ENCODE measurements at regions not wholly inside any gene's neighbourhood (a gene's known extent, or its start where the extent isn't known, plus 50 kb on each side); places are given as distances from the start of the nearest gene placed in this dataset.

DNA sequence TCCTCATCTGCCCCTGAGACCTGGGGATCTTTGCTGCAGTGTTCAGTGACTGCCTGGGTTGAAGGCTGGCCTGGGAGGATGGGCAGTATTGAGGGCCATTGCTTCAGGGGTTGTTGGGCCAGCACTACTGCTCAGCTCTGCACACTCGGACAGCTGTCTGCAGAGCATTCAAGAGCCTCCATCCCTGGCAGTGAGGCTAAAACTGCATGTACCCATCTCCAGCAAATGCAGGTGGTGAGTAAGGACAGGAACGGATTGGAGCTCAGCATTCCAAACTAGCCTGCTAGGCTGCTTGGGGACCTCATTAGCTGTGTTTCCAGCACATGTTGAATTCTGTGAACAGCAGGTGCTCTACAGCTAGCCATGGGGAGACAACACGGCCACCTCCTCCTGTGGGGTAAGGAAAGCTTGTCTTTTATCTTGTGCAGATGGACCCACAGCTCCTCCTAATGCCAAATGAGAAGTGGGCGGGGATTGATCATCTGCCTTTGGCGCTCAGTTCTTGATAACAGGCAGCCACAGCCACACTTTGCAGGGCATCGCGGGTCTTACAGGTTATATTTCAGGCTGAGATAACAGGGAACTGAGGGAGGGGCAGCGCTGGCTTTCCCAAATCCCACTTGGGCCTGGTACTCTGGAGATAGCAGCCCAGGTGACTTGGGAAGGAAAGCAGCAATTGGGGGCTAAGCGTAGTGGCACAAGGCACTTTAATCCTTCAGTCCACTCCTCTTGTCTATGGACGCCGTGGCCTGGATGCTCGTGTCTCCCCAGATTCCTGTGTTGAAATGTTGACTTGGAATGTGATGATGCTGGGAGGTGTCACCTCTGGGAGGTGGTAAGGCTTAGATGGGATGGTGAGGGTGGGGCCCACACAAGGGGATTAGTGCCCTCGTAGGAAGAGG lies 254.5 kb upstream of the B3GAT1 start:
- Histone ChIP-seq H3K36me3 (ENCODE audit: control insufficient read depth, insufficient read depth, low read length) (no peaks in the 10 kb centered on the region), H3K9ac (no peak overlapping the region), H3K27ac (no peak overlapping the region), H3K27me3 (ENCODE audit: control insufficient read depth, insufficient read depth, low read length) (no peaks in the 10 kb centered on the region), H3K4me2 (ENCODE audit: low read length) (no peak overlapping the region), H3K9me3 (ENCODE audit: control insufficient read depth, low read length) (no peaks in the 10 kb centered on the region), H2AFZ (no peak overlapping the region), H3K4me1 (no peaks in the 10 kb centered on the region), H3K79me2 (no peaks in the 10 kb centered on the region), H3K4me3 (ENCODE audit: low read depth, low read length) (no peak overlapping the region)
- TF ChIP-seq CTCF (IDR thresholded peaks at IDR 0.05): no peak

DNA sequence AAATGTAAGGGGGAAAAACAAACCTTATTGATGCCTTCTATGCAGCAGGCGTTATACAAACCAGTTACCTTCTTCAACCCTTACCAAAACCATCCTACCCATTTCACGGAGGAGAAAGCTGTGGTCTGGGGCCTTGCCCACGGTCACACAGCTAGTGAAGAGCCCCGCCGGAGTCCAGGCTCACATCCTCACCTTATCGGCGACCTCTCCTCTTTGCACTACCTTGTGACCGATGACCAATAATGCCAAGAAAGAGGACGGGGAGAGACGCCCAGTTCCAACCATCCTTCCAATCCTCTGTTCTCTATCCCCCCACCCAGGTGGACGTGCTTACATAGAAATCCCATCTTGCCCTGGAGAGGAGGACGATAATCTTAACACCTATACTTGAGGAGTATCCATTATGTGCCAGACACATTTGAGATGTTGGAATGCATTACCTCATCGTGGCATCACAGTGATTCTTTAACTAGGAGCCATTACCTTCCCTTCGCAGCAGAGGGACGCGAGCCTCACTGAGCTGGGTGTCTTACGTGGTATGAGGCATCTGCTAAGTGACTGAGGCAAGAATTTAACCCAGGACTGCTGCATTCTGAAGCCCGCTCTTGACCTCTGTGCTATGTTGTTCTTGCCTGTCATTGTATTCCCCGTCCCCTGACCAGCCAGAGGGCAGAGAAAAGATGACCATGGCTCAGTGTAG lies 253.7 kb upstream of the B3GAT1 start:
- Histone ChIP-seq H3K79me2 (no peaks in the 10 kb centered on the region), H3K4me3 (ENCODE audit: low read depth, low read length) (no peak overlapping the region), H3K27ac (no peak overlapping the region), H3K27me3 (ENCODE audit: control insufficient read depth, insufficient read depth, low read length) (no peaks in the 10 kb centered on the region), H3K9me3 (ENCODE audit: control insufficient read depth, low read length) (no peaks in the 10 kb centered on the region), H3K9ac (no peak overlapping the region), H3K4me2 (ENCODE audit: low read length) (no peak overlapping the region), H2AFZ (no peak overlapping the region), H3K36me3 (ENCODE audit: control insufficient read depth, insufficient read depth, low read length) (no peaks in the 10 kb centered on the region), H3K4me1 (no peaks in the 10 kb centered on the region)
- no peak for TF ChIP-seq CTCF (IDR thresholded peaks at IDR 0.05)

GRCh38 chr11:134665188-134665535 lies 253.1 kb upstream of the B3GAT1 start:
- no peaks in the 10 kb centered on the region for H3K9me3 ChIP-seq (ENCODE audit: control insufficient read depth, low read length)
- no peaks in the 10 kb centered on the region for H3K27me3 ChIP-seq (ENCODE audit: control insufficient read depth, insufficient read depth, low read length)
- no peak overlapping the region for H3K27ac ChIP-seq
- no peak overlapping the region for H3K4me3 ChIP-seq (ENCODE audit: low read depth, low read length)
- no peak overlapping the region for H3K4me2 ChIP-seq (ENCODE audit: low read length)
- no peaks in the 10 kb centered on the region for H3K36me3 ChIP-seq (ENCODE audit: control insufficient read depth, insufficient read depth, low read length)
- no peak overlapping the region for H3K9ac ChIP-seq
- TF ChIP-seq CTCF (IDR thresholded peaks at IDR 0.05): no peak
- H2AFZ ChIP-seq: no peak overlapping the region
- no peaks in the 10 kb centered on the region for H3K79me2 ChIP-seq
- no peaks in the 10 kb centered on the region for H3K4me1 ChIP-seq

- H3K4me3 ChIP-seq (ENCODE audit: low read depth, low read length): no peak overlapping the region
- H3K79me2 ChIP-seq: no peaks in the 10 kb centered on the region
- TF ChIP-seq CTCF (IDR thresholded peaks at IDR 0.05): no peak
- no peak overlapping the region for H3K27ac ChIP-seq
- no peaks in the 10 kb centered on the region for H3K36me3 ChIP-seq (ENCODE audit: control insufficient read depth, insufficient read depth, low read length)
- no peak overlapping the region for H3K4me2 ChIP-seq (ENCODE audit: low read length)
- no peak overlapping the region for H2AFZ ChIP-seq
- H3K27me3 ChIP-seq (ENCODE audit: control insufficient read depth, insufficient read depth, low read length): no peaks in the 10 kb centered on the region
- no peaks in the 10 kb centered on the region for H3K9me3 ChIP-seq (ENCODE audit: control insufficient read depth, low read length)
- no peak overlapping the region for H3K9ac ChIP-seq
- H3K4me1 ChIP-seq: no peaks in the 10 kb centered on the region
Observed at GRCh38 chr11:134664447-134665187, 252.6 kb upstream of the B3GAT1 start.

Data from parathyroid adenoma (tissue), 2 donors.